IMR-90 (cell line): ENCODE measurements at regions not wholly inside any gene's neighbourhood (a gene's known extent, or its start where the extent isn't known, plus 50 kb on each side); places are given as distances from the start of the nearest gene placed in this dataset.

ENCODE experiments used
- ATAC-seq: fragments of 200-7000 bp; cut with Tn5 transposase; 2 replicates; pipeline ENCODE4 v1.9.1; 2020; ENCODE audit warnings: low read depth, mild to moderate bottlenecking, moderate library complexity
- BruUV-seq: library from RNA; stranded (reverse); fragments of 400-500 nt; replicated peaks from 2 replicates; lab custom pipeline; 2021; lab: Mats Ljungman, UMichigan
- CTCF ChIA-PET: fragments of 300-600 bp; formaldehyde crosslinking; extraction: SDS; loops from one replicate; lab custom pipeline; 2021; ENCODE audit warnings: antibody characterized with exemption; lab: Yijun Ruan, JAX
- POLR2A ChIA-PET: fragments of 300-600 bp; sonication (Branson Sonifier 250); formaldehyde crosslinking; loops from one replicate; lab custom pipeline; 2022; ENCODE audit warnings: antibody characterized with exemption; ENCODE audit not compliant: unreplicated experiment; lab: Charles Lee
- DNase-seq: peaks from one replicate; pipeline ENCODE4 v3.0.0; 2013
- H2AFZ ChIP-seq: replicated peaks from 2 replicates; pipeline ENCODE3; 2013; ENCODE audit warnings: low read length, mild to moderate bottlenecking; ENCODE audit not compliant: poor library complexity
- H2AK5ac ChIP-seq: 2 replicates; pipeline ENCODE4 v1.6.1; 2013; ENCODE audit warnings: low read depth, low read length, inconsistent platforms
- H2AK9ac ChIP-seq: replicated peaks from 2 replicates; pipeline ENCODE3; 2013; ENCODE audit warnings: mild to moderate bottlenecking, low read depth, low read length, moderate library complexity; ENCODE audit not compliant: poor library complexity
- H2BK120ac ChIP-seq: 2 replicates; pipeline ENCODE4 v1.6.1; 2013; ENCODE audit warnings: low read depth, low read length, inconsistent platforms
- H2BK15ac ChIP-seq: 3 replicates; pipeline ENCODE4 v1.6.1; 2013; ENCODE audit warnings: low read depth, low read length, inconsistent platforms
- H2BK20ac ChIP-seq: 2 replicates; pipeline ENCODE4 v1.6.1; 2013; ENCODE audit warnings: low read depth, mild to moderate bottlenecking, inconsistent platforms, low read length, moderate library complexity
- H2BK5ac ChIP-seq: 2 replicates; pipeline ENCODE4 v1.6.1; 2013; ENCODE audit warnings: mild to moderate bottlenecking, low read depth, low read length, inconsistent platforms; ENCODE audit not compliant: poor library complexity, severe bottlenecking
- H3K14ac ChIP-seq: replicated peaks from 2 replicates; pipeline ENCODE4 v1.6.1; 2013; ENCODE audit warnings: low read depth, low read length, inconsistent platforms
- H3K18ac ChIP-seq: 2 replicates; pipeline ENCODE4 v1.6.1; 2013; ENCODE audit warnings: low read depth, low read length, control low read depth
- H3K23ac ChIP-seq: 2 replicates; pipeline ENCODE4 v1.6.1; 2013; ENCODE audit warnings: low read depth, low read length, inconsistent platforms
- H3K27ac ChIP-seq: 2 replicates; pipeline ENCODE4 v1.5.1; 2013; ENCODE audit warnings: mild to moderate bottlenecking, control low read depth, low read length; ENCODE audit not compliant: insufficient read depth
- H3K27me3 ChIP-seq: 2 replicates; pipeline ENCODE4 v1.6.1; 2013; ENCODE audit warnings: low read length; ENCODE audit not compliant: control insufficient read depth, insufficient read depth
- H3K36me3 ChIP-seq: 2 replicates; pipeline ENCODE4 v1.6.1; 2013; ENCODE audit warnings: low read length, mixed read lengths; ENCODE audit not compliant: control insufficient read depth, insufficient read depth
- H3K4ac ChIP-seq: 2 replicates; pipeline ENCODE4 v1.6.1; 2013; ENCODE audit warnings: low read depth, low read length, inconsistent platforms
- H3K4me1 ChIP-seq: 2 replicates; pipeline ENCODE4 v1.6.1; 2013; ENCODE audit warnings: low read length, mixed read lengths; ENCODE audit not compliant: control insufficient read depth, insufficient read depth
- H3K4me2 ChIP-seq: 2 replicates; pipeline ENCODE4 v1.6.1; 2013; ENCODE audit warnings: low read depth, mild to moderate bottlenecking, control low read depth, low read length, moderate library complexity
- H3K4me3 ChIP-seq: 2 replicates; pipeline ENCODE4 v1.5.1; 2013; ENCODE audit warnings: low read depth, mild to moderate bottlenecking, control low read depth, low read length, moderate library complexity; ENCODE audit not compliant: insufficient read depth
- H3K56ac ChIP-seq: 2 replicates; pipeline ENCODE4 v1.6.1; 2013; ENCODE audit warnings: low read length, inconsistent platforms; ENCODE audit not compliant: insufficient read depth; ENCODE audit errors: extremely low read depth
- H3K79me1 ChIP-seq, 2 experiments: 2 replicates each; pipeline ENCODE4 v1.6.1; 2013; ENCODE audit warnings: low read length in 2 of 2, inconsistent platforms in 1 of 2, low read depth in 1 of 2
- H3K9ac ChIP-seq: 2 replicates; pipeline ENCODE4 v1.6.1; 2013; ENCODE audit warnings: low read depth, low read length, control low read depth
- H3K9me1 ChIP-seq: 2 replicates; pipeline ENCODE4 v1.6.1; 2013; ENCODE audit warnings: low read length, inconsistent platforms; ENCODE audit not compliant: insufficient read depth
- H3K9me3 ChIP-seq: 2 replicates; pipeline ENCODE4 v1.6.1; 2013; ENCODE audit warnings: low read length; ENCODE audit not compliant: control insufficient read depth, insufficient read depth
- H4K20me1 ChIP-seq: 2 replicates; pipeline ENCODE4 v1.6.1; 2013; ENCODE audit warnings: low read length, inconsistent platforms; ENCODE audit not compliant: insufficient read depth
- H4K5ac ChIP-seq: 2 replicates; pipeline ENCODE4 v1.6.1; 2013; ENCODE audit warnings: mild to moderate bottlenecking, low read depth, low read length, control low read depth
- H4K8ac ChIP-seq, 2 experiments: 2 replicates each; pipeline ENCODE4 v1.6.1; 2013; ENCODE audit warnings: low read depth in 2 of 2, low read length in 2 of 2, control low read depth in 1 of 2, inconsistent platforms in 1 of 2
- H4K91ac ChIP-seq: 2 replicates; pipeline ENCODE4 v1.6.1; 2013; ENCODE audit warnings: low read depth, low read length, inconsistent platforms; ENCODE audit not compliant: insufficient read depth
- CTCF ChIP-seq: conservative IDR thresholded peaks from 2 replicates; pipeline ENCODE4 v1.5.1; 2012; ENCODE audit warnings: mild to moderate bottlenecking, low read depth, low read length, improper control_type of control experiment
- FOS ChIP-seq: fragments of 150-350 bp; IDR thresholded peaks from 2 replicates; pipeline ENCODE4 v1.6.1; 2016; ENCODE audit warnings: low read depth, low read length
- MAZ ChIP-seq: IDR thresholded peaks from 2 replicates; pipeline ENCODE4 v1.6.1; 2012; ENCODE audit warnings: low read depth, mild to moderate bottlenecking, low read length, improper control_type of control experiment, moderate library complexity, borderline replicate concordance
- MXI1 ChIP-seq: IDR thresholded peaks from 2 replicates; pipeline ENCODE4 v1.6.1; 2012; ENCODE audit warnings: low read depth, mild to moderate bottlenecking, low read length, moderate library complexity, borderline replicate concordance
- POLR2A ChIP-seq: IDR thresholded peaks from 2 replicates; pipeline ENCODE4 v1.6.1; 2012; ENCODE audit warnings: mild to moderate bottlenecking, low read depth, low read length
- RCOR1 ChIP-seq: IDR thresholded peaks from 2 replicates; pipeline ENCODE4 v1.6.1; 2012; ENCODE audit warnings: mild to moderate bottlenecking, low read length, improper control_type of control experiment; ENCODE audit not compliant: insufficient replicate concordance
- SMC3 ChIP-seq: fragments of 150-350 bp; IDR thresholded peaks from 2 replicates; pipeline ENCODE4 v1.6.1; 2016; ENCODE audit warnings: low read depth, mild to moderate bottlenecking, antibody characterized with exemption, low read length, moderate library complexity
- WGBS, 2 experiments: methylation state at CpG; one replicate each; pipeline versions ENCODE4 v1.1.5 to v1.1.7; 2013; ENCODE audit warnings: missing lambda C conversion rate in 2 of 2; ENCODE audit not compliant: insufficient read length in 1 of 2; ENCODE audit errors: extremely low coverage in 2 of 2; 5-methylcytosine and 5-hydroxymethylcytosine counted together
- dilution Hi-C: fragments of 300-500 bp; cut with HindIII; formaldehyde crosslinking; loops from one replicate; pipeline ENCODE4 v1.14.3; 2018; ENCODE audit warnings: low sequenced_read_pairs; ENCODE audit not compliant: unreplicated experiment
- in situ Hi-C: fragments of 300-500 bp; cut with MboI; formaldehyde crosslinking; loops from 3 replicates; pipeline ENCODE4 v1.14.3; 2019; ENCODE audit warnings: low sequenced_read_pairs, inconsistent platforms, mixed read lengths
- intact Hi-C: fragments of 100-400 bp; cut with micrococcal nuclease; formaldehyde crosslinking; loops from 2 replicates; pipeline ENCODE4 v1.10.0; 2022

DNA sequence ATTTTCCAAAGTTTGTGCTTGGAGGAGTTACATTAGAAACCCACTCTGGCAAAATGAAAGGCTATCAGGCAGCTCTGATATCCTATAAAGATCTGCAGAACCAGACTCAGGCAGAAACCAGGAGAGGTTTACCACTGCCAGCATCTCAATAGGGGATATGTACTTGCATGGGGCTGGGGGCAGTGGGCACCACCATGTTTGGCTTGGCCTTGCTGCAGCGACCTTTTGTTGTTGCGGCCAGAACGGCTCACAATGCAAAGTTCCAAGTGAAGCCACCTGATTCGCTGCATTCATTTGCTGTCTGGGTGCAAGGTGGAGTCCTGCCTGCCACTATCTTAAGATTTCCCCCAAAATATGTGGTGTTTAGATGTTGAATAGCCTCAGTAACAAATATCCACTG lies 81.3 kb downstream of the COPS8 start:
- Histone ChIP-seq H2AFZ (no peak overlapping the region), H3K27me3 (no peaks in the 10 kb centered on the region), H2BK20ac (peak overlapping the region; percentile 65), H2BK120ac (peak overlapping the region; percentile 73), H3K9me3 (peaks cover 2% of the 10 kb centered on the region; the same call in 1 of the 2 replicates), H3K14ac (no peak overlapping the region), H4K20me1 (no peaks in the 10 kb centered on the region), H3K4me1 (peaks cover 13% of the 10 kb centered on the region), H3K4ac (peak overlapping the region; percentile 83), H3K36me3 (no peaks in the 10 kb centered on the region), H3K4me3 (no peak overlapping the region), H3K79me1 (peaks cover 0 to 27% of the 10 kb centered on the region in 2 experiments; a peak in 3 of 4 replicates), H2BK5ac (peak overlapping the region; percentile 22), H3K23ac (no peak overlapping the region), H3K9me1 (peaks cover 4% of the 10 kb centered on the region; the same call in 1 of the 2 replicates), H3K4me2 (no peak overlapping the region), H2AK5ac (peak overlapping the region; percentile 87), H2AK9ac (no peak overlapping the region), H3K9ac (no peak overlapping the region), H3K56ac (no peak overlapping the region), H3K18ac (peak overlapping the region; percentile 98), H4K8ac (0 out of 4 replicates have a peak overlapping the region, but pooled peaks have one; percentile 78), H2BK15ac (peak overlapping the region; percentile 95; the same call in 2 of the 3 replicates), H3K27ac (no peak overlapping the region), H4K5ac (peak overlapping the region; percentile 95; the same call in 1 of the 2 replicates), H4K91ac (peak overlapping the region; percentile 76)
- dilution Hi-C loops (no loop called here), intact Hi-C loops (no loop called here), in situ Hi-C loops (loop anchor here (10.0 kb wide), 1 partner anchor 158 kb away; no protein-coding TSS in a partner anchor)
- DNase-seq (no peak), ATAC-seq (no peak)
- BruUV-seq: no TSS peak
- WGBS, 2 experiments: no CpG with 5 or more reads among the region's 4 CpGs
- CTCF ChIA-PET: no interaction called here
- TF ChIP-seq SMC3 (no peak), CTCF (no peak), MXI1 (no peak), RCOR1 (no peak), POLR2A (no peak), MAZ (no peak), FOS (no peak)
- POLR2A ChIA-PET: no interaction called here
